Astrocyte (in vitro differentiated cells and primary cell): ENCODE measurements at regions not wholly inside any gene's neighbourhood (a gene's known extent, or its start where the extent isn't known, plus 50 kb on each side); places are given as distances from the start of the nearest gene placed in this dataset.

ENCODE experiments used
- CTCF ChIP-seq: IDR thresholded peaks from 2 replicates; pipeline ENCODE4 v1.5.1; 2011; ENCODE audit warnings: low read depth, mild to moderate bottlenecking, inconsistent platforms, low read length, moderate library complexity; ENCODE audit not compliant: insufficient read depth
- EZH2 ChIP-seq: IDR thresholded peaks from 2 replicates; pipeline ENCODE4 v1.6.1; 2012; ENCODE audit warnings: mild to moderate bottlenecking, low read length, inconsistent platforms; ENCODE audit not compliant: insufficient read depth

- TF ChIP-seq CTCF = no peak
- TF ChIP-seq EZH2 = no peak
Observed at GRCh38 chr9:73284377-73284776, 132.7 kb downstream of the ANXA1 start.
